ENCODE measurements at regions not wholly inside any gene's neighbourhood (a gene's known extent, or its start where the extent isn't known, plus 50 kb on each side); places are given as distances from the start of the nearest gene placed in this dataset.

DNA sequence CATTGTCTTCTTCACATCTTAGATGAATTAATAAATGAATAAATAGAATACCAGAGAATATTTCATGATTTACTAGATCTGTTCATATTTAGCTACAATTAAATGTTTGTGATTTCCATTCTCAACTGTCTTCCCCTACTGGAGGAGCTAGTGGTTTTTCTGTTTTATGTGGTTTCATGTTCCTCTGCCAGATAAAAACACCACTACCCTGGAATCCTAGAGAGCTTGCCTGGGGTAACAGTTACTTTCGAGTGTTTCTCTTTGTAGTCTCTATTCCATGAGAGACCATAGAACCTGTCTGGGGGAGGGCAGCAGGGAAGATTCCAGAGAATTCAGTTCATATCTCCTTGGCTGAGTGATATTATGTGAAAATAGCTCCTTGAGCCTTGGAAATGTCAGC is 349.2 kb downstream of the INSIG2 start:
- TF ChIP-seq CTCF (IDR thresholded peaks at IDR 0.05) (no peak), POLR2A (IDR thresholded peaks at IDR 0.05) (no peak)

Measured in adrenal gland (tissue), 5 donors.